GM10248 (cell line): ENCODE measurements at regions not wholly inside any gene's neighbourhood (a gene's known extent, or its start where the extent isn't known, plus 50 kb on each side); places are given as distances from the start of the nearest gene placed in this dataset.

Experiments
- CTCF ChIA-PET: fragments of 300-600 bp; sonication (Branson Sonifier 250); formaldehyde crosslinking; extraction: SDS; loops from one replicate; lab custom pipeline; 2021; ENCODE audit warnings: antibody characterized with exemption; lab: Yijun Ruan, JAX
- POLR2A ChIA-PET: fragments of 350-650 bp; sonication (Branson Sonifier 250); formaldehyde crosslinking; extraction: SDS; loops from one replicate; lab custom pipeline; 2020; ENCODE audit warnings: antibody characterized with exemption; lab: Yijun Ruan, JAX
- DNase-seq: peaks from one replicate; pipeline ENCODE4 v3.0.0; 2012; ENCODE audit errors: extremely low spot score
- TF ChIP-seq, protein P1 (sequence below): IDR thresholded peaks from 2 replicates; pipeline ENCODE4 v1.5.1; 2012; ENCODE audit warnings: mild to moderate bottlenecking, low read depth; ENCODE audit errors: extremely low read depth, missing control alignments, control extremely low read depth

DNA sequence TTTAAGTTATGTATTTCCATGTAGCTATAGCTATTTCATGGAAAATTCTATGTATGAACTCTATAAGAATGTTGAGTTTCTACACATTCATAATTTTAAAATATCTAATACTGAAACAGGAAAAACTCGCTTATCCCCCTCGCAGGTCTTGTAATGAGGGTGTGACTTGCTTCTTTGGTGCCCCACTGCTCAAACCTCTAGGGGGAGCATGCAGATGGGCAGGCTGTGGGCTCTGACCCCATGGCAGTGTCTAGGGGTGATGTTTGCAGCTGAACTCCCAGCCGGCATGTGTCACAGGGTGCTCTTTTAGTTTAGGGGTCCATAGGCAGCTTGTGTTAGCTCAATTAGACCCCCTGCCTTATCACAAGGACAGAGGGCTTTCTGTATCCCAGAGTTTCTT is 1825.7 kb upstream of the ADGRL3 start:
- TF ChIP-seq, protein P1, sequence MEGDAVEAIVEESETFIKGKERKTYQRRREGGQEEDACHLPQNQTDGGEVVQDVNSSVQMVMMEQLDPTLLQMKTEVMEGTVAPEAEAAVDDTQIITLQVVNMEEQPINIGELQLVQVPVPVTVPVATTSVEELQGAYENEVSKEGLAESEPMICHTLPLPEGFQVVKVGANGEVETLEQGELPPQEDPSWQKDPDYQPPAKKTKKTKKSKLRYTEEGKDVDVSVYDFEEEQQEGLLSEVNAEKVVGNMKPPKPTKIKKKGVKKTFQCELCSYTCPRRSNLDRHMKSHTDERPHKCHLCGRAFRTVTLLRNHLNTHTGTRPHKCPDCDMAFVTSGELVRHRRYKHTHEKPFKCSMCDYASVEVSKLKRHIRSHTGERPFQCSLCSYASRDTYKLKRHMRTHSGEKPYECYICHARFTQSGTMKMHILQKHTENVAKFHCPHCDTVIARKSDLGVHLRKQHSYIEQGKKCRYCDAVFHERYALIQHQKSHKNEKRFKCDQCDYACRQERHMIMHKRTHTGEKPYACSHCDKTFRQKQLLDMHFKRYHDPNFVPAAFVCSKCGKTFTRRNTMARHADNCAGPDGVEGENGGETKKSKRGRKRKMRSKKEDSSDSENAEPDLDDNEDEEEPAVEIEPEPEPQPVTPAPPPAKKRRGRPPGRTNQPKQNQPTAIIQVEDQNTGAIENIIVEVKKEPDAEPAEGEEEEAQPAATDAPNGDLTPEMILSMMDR, result no peak
- CTCF ChIA-PET, result no interaction called here
- DNase-seq, result no peak
- POLR2A ChIA-PET, result no interaction called here

DNA sequence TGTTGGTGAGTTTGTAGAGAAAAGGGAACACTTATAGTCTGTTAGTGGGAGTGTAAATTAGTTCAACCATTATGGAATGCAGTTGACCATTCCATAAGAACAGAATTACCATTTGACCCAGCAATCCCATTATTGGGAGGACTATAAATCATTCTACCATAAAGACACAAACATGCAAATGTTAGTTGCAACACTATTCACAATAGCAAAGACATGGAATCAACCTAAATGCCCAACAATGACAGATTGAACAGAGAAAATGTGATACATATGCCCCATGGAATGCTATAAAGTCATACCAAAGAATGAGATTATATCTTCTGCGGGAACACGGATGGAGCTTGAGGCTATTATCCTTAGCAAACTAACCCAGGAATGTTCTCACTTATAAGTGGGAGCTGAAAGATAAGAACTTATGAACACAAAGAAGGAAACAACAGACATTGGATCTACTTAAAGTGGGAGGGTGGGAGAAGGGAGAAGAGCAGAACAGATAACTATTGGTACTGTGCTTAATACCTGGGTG is 1819.2 kb upstream of the ADGRL3 start:
- no peak for DNase-seq
- CTCF ChIA-PET, result interaction anchor here (0.8 to 0.9 kb wide), 2 partner anchors 8 to 10 kb away, joined by 3 read pairs; no protein-coding TSS in a partner anchor
- POLR2A ChIA-PET, result no interaction called here

GRCh38 chr4:59381591-59381990 is 1818.5 kb upstream of the ADGRL3 start:
- TF ChIP-seq, protein P1, result no peak
- DNase-seq, result no peak
- POLR2A ChIA-PET, result no interaction called here
- CTCF ChIA-PET, result interaction anchor here (0.9 kb wide), 1 partner anchor 11 kb away, joined by 3 read pairs; no protein-coding TSS in a partner anchor

More for the DNA sequence above, 1819.2 kb upstream of the ADGRL3 start:
- TF ChIP-seq, protein P1, result no peak

DNA sequence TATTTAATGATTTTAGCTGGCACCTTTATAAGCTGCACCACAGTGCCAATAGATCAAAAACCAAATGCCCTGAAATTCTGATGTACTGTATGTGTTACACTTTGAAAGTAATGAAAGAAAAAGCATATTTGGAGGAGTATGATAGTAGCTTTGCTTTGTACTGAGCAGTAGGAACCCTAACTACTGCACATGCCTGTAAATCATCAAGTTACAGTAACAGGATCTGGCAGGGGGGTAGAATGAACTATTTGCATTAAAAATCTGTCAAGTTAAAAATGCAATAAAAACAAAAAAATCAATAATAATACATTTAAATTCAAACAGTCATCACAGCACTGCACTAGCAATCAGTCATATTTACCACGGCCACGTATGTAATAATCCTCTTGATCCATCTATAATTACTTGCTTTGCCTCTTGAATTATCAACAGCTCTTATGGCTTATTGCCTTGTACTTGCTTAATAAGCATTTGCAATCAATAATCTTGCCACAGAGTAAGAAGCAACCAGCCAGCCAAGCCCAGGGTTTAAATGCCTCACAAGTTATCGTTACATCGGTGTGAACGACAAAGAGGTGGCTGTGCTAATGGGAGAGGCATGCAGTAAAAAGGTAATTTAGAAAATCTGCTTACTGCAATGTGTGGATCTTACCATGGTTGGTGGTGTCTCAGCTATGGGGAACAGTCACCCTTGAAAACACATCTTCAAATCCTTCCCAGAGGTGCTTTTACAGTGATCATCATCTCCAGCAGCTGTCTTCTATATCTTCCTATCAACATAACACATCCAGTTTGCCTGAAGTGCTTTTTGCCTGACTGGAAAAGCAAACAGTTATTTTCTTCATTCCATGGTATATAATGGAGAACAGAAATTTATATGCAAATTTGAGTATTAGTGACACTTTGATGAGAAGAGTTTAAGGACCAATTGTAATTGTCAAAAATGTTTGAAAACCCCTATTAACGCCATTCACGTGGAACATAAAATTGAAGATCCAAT is 1812.1 kb upstream of the ADGRL3 start:
- ChIA-PET CTCF (interaction anchor here (1.3 kb wide), 1 partner anchor 8 kb away, joined by 3 read pairs; no protein-coding TSS in a partner anchor), POLR2A (no interaction called here)
- TF ChIP-seq, protein P1, result no peak
- DNase-seq, result no peak

- ChIA-PET POLR2A (no interaction called here), CTCF (no interaction called here)
- no peak for DNase-seq
- TF ChIP-seq, protein P1, result no peak
Observed at GRCh38 chr4:59393780-59394179, 1806.3 kb upstream of the ADGRL3 start.

- ChIA-PET POLR2A (no interaction called here), CTCF (no interaction called here)
- DNase-seq, result no peak
- TF ChIP-seq, protein P1, result no peak
Observed at GRCh38 chr4:59400334-59400733, 1799.8 kb upstream of the ADGRL3 start.
